ENCODE measurements at regions not wholly inside any gene's neighbourhood (a gene's known extent, or its start where the extent isn't known, plus 50 kb on each side); places are given as distances from the start of the nearest gene placed in this dataset.

DNA sequence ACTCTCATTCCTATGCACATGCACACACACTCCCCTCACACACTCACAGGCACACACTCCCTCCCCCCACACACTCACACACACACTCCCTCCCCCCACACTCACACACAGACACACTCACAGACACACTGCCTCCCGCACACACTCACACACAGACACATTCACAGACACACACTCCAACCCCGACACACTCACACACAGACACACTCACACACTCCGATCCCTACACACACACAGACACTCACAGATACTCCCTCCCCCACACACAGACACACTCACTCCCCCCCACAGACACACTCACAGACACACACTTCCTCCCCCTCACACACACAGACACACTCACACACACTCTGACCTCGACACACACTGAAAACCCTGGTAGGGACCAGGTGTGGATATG lies 176.2 kb downstream of the TFAP2C start:
- no peak for DNase-seq

DNA sequence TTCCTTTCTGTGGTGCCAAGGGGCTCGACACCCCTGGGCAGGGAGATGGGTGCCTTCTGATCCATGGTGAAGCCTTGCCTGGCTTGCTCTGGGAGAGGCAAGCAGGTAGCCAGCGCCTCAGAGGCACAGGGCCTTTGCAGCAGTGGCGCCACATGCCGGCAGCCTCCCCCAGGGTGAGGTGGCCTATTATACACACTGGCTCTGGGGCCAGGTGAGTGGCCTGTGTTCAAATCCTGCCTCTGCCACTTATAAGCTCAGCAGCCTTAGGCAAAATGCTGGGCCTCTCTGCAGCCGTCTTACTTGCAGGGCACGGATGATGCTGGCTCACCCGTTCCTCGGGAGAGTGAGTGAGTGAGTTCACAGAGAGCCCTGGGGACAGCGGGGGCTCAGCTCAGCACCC lies 176.9 kb downstream of the TFAP2C start:
- no peak for DNase-seq

DNA sequence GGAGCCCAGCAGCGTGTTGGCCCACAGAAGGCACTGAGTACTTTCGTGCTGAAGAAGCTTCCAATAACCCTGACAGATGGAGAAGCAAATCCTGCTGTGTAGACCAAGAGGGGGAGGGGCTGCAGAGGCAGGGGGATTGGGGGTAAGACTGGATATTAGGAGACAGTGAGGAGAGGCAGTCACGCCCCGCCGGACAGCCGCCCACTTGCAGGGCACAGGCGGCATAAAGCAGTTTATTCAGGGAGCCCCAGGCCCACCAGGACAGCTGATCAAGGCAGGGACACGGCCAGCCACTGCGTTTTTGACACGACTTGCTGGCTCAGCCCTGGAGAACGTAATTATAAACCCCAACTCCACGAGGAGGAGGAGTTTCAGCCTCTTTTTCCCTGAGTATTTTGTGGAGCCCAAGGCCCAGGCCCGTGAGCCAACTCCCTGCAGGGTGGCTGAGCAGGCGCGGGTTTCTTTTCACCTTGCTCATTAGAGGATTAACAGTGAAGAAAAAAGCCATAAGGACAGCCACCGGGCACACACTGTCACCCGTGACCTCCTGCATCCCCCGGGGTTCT lies 177.9 kb downstream of the TFAP2C start:
- no peak for DNase-seq

DNA sequence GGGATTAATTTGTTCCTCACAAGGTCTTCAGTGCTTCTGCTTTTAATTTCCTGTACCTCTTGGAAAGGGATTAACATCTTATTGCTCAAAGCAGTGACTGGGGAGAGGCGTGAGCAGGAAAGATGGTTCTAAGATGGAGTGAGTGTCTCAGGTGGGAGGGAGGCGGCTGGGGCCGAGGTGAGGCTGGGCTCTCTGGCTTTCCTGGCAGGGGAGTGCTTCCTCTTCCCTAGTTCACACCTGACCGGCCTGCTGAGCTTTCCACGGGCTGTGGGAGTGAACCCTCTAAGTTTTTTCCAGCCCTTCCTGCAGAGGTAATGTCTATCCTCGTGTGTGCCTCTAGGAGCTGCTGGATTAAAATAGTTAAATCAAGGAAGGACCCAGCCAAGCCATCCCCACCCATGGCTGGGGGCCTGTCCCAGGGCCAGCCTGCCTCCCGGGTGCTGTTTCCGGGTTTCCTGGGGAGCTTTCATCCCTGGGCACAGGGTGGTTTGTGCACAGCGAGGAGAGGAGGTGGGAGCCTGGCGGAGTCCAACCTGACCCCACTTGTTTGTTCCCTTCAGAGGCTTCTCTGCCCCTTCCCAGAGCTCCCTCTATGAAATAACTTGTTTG lies 179.1 kb downstream of the TFAP2C start:
- DNase-seq, result no peak

GRCh38 chr20:56808732-56809131 lies 179.6 kb downstream of the TFAP2C start:
- DNase-seq, result no peak

DNA sequence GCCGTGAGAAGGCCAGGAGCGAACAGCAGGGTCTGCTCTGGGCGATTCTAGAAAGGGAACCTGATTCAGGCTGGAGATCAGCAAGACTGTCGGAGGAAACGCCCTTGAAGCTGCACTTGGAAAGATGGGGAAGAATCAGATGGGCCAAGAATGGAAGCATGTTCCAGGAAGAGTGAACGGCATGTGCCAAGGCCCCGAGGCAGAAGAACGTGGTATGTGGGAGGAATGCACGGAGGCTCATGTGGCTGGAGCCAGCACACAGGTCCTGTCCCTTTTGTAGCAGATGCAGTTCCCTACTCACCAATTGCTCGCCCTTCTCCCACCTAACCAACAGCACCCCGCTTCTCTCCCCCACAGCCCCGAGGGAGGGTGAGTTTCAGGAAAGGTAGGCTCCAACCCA lies 180.6 kb downstream of the TFAP2C start:
- no peak for DNase-seq

GRCh38 chr20:56810141-56810540 lies 181.0 kb downstream of the TFAP2C start:
- DNase-seq, result no peak

GRCh38 chr20:56815796-56816195 lies 186.7 kb downstream of the TFAP2C start:
- DNase-seq, result no peak

GRCh38 chr20:56816349-56816748 lies 187.2 kb downstream of the TFAP2C start:
- no peak for DNase-seq

GRCh38 chr20:56817780-56818675 lies 188.9 kb downstream of the TFAP2C start:
- no peak for DNase-seq

DNA sequence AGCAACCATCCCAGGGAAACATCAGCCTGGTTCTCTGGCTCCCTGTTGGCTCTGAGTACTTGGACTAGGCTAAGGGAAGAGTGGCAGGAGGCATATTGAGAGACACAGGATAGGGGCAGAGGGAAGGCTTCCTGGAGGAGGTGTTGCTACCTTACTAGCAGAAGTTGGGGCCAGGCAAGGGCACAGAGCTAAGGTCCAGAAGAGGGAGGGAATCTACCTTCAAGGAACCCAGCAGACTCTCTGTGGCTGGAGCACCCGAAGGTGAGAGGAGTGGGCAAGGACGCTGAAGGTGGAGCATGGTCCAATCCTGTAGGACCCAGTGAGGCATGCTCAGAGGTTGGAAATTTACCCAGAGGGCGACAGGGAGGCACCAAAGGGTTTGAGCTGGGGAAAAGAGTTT lies 191.9 kb downstream of the TFAP2C start:
- DNase-seq, result no peak

GRCh38 chr20:56826306-56826704 lies 197.2 kb downstream of the TFAP2C start:
- DNase-seq, result no peak

GRCh38 chr20:56826705-56827665 lies 197.9 kb downstream of the TFAP2C start:
- no peak for DNase-seq

DNA sequence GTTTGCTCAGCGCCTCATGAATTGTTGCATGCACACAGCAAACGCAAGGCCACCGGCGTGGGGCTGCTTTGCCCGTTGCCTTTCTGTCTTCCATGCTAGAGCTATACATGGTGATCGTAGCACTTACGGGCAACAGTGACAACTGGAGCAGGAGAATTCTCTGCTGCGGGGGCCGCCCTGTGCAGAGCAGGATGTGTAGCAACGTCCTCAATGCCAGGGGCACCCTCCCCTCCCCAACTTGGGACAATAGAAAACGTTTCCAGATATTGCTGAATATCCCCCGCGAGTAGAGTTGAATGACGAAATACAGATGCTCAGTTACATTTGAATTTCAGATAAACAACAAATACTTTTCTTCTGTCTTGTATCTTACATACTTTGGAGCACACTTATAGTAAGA lies 198.7 kb downstream of the TFAP2C start:
- DNase-seq, result no peak

GRCh38 chr20:56828402-56828801 lies 199.3 kb downstream of the TFAP2C start:
- no peak for DNase-seq

DNA sequence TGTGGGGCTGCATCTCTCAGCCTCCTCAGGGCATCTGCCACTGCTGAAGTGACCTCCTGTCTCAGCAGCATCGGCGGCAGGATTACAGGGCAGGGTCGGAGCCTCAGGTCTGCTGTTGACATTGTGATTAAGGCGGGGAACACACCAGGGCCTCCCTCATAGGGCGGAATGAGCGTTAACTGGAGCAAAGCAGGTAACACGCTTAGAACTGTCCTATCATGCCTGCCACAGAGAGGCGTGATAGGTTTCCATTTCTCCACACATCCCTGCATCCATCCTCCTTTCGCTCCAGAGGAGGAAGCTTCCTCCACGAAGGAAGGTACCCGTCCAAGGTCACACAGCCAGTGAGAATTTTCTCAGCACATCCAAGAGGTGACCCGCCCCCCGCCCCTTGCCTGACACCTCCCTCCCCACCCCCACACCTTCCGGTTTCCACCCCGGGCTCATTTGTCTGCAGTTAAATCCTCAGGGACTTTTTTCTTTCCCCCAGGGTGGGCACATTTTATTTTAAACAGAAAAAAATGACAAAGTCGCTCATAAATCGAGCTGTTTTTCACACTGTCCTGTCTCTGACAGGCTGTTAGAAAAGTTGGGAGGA lies 200.8 kb downstream of the TFAP2C start:
- no peak for DNase-seq

DNA sequence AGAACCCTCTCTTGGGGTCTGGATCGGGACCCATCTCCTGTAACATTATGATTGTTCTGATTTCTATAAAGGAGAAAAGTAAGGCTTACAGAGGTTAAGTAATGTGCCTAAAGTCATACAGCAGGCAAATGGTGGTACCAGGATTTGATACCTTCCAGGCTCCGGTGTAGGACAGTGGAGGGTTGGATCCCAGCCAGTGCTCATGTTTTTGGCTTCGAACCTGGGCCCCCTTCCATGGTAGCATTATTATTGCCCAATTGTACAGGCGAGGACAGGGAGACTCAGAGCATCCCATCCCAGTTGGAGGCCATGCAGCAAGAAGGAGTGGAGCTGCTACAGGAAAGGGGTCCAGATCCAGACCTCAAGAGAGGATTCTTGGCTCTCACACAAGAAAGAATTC lies 202.7 kb downstream of the TFAP2C start:
- no peak for DNase-seq

DNA sequence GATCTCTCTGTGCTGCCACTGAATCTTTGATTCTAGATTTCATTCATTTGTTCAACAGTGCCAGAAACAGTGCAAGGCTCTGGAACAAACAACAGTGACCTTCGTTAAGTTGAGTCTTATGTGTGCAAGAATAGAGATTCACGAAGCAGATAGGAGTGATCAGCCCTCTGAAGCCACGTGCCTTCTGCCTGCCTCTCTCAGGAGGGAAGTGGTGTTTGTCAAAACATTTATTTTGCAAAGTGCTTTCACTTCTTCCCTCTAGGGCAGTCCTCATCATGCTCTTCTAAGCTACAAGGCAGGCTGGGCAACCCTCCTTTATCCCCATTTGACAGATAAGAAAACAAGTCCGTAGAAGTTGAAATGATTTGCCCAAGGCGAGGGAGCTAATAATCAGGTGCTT lies 204.3 kb downstream of the TFAP2C start:
- no peak for DNase-seq

DNA sequence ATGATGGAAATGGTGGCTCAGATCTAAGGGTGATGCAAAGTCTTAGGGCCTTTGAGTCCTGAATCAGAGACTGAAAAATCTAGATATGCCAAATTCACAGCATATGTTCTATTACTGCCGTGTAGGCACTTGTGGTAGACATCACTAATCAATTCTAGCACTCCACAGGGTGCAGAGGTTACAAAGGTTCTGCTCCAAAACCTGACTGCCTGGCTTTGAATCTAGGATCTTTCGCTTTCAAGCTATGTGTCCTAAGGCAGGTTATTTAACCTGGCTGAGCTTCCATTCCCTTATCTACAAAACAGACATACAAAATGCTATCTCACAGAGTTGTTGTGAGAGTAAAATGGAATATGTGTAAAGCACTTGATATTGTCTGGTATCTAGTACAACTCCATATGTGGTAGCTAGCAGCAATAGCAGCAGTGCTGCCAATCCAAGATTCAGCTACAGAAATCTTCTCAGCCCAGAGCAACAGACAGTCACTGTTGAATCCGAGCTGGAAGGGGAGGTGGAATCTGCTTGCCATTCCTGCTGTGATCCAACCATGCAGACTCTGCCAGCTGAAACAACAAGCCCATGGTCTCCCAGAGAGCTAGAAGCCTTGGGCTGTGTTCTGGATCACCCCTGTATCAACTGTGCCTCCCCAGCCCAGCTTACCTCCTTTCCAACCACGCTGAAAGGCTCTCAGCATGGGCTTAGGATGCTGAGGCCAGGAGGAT lies 206.9 kb downstream of the TFAP2C start:
- no peak for DNase-seq

GRCh38 chr20:56839222-56839621 lies 210.1 kb downstream of the TFAP2C start:
- no peak for DNase-seq

- no peak for DNase-seq
Measured at GRCh38 chr20:56839786-56840185, 210.7 kb downstream of the TFAP2C start.

GRCh38 chr20:56840716-56841261 lies 211.7 kb downstream of the TFAP2C start:
- DNase-seq, result no peak
